ENCODE measurements at regions not wholly inside any gene's neighbourhood (a gene's known extent, or its start where the extent isn't known, plus 50 kb on each side); places are given as distances from the start of the nearest gene placed in this dataset.

DNA sequence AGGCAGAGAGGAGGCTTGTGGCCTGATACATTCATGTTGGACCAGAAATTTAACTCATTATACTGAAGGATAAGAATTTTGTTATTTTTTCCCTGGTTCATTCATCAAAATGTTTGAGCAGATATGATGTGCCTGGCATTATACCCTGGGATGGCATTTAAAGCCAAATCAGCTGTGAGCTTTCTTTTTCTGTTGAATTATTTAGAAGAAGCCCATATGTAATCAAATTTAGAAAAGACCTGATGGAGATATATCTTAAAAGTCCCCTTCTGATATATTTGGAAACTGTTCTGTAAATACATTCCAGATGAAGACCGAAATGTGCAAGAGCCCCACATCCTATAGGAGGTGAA lies 743.1 kb upstream of the HS6ST1 start:
- Histone ChIP-seq H3K27me3 (ENCODE audit: insufficient read depth, poor library complexity, severe bottlenecking) (no peaks in the 10 kb centered on the region), H3K4me3 (replicated peaks; ENCODE audit: insufficient read depth, low read length) (no peak overlapping the region), H3K27ac (replicated peaks) (no peak overlapping the region)
- TF ChIP-seq SPI1 (IDR thresholded peaks at IDR 0.05; ENCODE audit: borderline replicate concordance, low read depth) (no peak), POLR2AphosphoS5 (IDR thresholded peaks at IDR 0.05; ENCODE audit: low read depth) (no peak), GABPA (IDR thresholded peaks at IDR 0.05; ENCODE audit: low read depth) (no peak)
- TF ChIP-seq, protein P1, sequence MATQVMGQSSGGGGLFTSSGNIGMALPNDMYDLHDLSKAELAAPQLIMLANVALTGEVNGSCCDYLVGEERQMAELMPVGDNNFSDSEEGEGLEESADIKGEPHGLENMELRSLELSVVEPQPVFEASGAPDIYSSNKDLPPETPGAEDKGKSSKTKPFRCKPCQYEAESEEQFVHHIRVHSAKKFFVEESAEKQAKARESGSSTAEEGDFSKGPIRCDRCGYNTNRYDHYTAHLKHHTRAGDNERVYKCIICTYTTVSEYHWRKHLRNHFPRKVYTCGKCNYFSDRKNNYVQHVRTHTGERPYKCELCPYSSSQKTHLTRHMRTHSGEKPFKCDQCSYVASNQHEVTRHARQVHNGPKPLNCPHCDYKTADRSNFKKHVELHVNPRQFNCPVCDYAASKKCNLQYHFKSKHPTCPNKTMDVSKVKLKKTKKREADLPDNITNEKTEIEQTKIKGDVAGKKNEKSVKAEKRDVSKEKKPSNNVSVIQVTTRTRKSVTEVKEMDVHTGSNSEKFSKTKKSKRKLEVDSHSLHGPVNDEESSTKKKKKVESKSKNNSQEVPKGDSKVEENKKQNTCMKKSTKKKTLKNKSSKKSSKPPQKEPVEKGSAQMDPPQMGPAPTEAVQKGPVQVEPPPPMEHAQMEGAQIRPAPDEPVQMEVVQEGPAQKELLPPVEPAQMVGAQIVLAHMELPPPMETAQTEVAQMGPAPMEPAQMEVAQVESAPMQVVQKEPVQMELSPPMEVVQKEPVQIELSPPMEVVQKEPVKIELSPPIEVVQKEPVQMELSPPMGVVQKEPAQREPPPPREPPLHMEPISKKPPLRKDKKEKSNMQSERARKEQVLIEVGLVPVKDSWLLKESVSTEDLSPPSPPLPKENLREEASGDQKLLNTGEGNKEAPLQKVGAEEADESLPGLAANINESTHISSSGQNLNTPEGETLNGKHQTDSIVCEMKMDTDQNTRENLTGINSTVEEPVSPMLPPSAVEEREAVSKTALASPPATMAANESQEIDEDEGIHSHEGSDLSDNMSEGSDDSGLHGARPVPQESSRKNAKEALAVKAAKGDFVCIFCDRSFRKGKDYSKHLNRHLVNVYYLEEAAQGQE (IDR thresholded peaks at IDR 0.05; ENCODE audit: insufficient replicate concordance, low read depth), result no peak
- TF ChIP-seq, protein P2, sequence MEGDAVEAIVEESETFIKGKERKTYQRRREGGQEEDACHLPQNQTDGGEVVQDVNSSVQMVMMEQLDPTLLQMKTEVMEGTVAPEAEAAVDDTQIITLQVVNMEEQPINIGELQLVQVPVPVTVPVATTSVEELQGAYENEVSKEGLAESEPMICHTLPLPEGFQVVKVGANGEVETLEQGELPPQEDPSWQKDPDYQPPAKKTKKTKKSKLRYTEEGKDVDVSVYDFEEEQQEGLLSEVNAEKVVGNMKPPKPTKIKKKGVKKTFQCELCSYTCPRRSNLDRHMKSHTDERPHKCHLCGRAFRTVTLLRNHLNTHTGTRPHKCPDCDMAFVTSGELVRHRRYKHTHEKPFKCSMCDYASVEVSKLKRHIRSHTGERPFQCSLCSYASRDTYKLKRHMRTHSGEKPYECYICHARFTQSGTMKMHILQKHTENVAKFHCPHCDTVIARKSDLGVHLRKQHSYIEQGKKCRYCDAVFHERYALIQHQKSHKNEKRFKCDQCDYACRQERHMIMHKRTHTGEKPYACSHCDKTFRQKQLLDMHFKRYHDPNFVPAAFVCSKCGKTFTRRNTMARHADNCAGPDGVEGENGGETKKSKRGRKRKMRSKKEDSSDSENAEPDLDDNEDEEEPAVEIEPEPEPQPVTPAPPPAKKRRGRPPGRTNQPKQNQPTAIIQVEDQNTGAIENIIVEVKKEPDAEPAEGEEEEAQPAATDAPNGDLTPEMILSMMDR (IDR thresholded peaks at IDR 0.05; ENCODE audit: insufficient read depth, low read length), result no peak
- DNase-seq (ENCODE audit: low read depth in 1 of 2, low spot score in 1 of 2), result no peak

DNA sequence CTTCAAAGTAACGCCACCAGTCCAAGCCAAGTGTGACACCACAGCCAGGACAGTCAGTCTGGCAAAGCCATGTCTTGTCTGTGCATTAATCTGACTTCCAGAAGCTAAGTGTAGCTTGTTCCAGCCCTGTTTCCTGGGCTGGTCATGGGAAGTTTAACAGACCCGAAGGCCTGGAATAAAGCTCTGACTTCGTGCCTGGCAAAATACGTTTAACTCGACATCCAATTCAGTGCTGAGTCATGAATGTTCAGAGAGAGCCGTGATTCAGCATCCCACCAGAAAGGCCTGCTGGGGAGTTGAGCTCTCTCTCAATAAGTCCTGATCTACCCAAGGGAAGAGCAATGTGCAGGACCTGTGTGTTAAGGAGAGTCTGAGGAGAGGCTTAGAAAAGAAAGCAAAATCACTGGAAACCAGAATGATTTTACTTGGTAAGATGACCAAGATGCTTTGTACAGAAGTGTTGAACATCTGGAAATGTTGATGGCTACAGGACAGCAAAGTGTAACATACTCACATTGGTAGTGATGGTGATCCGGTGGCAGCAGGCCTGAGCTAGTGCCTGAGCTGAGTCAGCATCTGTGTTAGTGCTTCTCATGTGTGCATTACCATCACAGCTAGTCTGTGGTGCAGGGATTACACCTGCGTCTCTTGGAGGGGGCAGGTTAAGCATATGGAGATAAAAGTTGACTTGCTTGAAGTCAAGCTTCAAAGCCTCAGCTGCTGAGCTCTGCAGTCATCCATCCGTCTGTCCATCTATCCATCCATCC lies 743.7 kb upstream of the HS6ST1 start:
- no peak for TF ChIP-seq GABPA (IDR thresholded peaks at IDR 0.05; ENCODE audit: low read depth)
- TF ChIP-seq, protein P1 (IDR thresholded peaks at IDR 0.05; ENCODE audit: insufficient replicate concordance, low read depth), result no peak
- TF ChIP-seq, protein P2 (IDR thresholded peaks at IDR 0.05; ENCODE audit: insufficient read depth, low read length), result no peak
- TF ChIP-seq POLR2AphosphoS5 (IDR thresholded peaks at IDR 0.05; ENCODE audit: low read depth), result no peak
- TF ChIP-seq SPI1 (IDR thresholded peaks at IDR 0.05; ENCODE audit: borderline replicate concordance, low read depth), result no peak
- no peaks in the 10 kb centered on the region for H3K27me3 ChIP-seq (ENCODE audit: insufficient read depth, poor library complexity, severe bottlenecking)
- no peak for DNase-seq (ENCODE audit: low read depth in 1 of 2, low spot score in 1 of 2)
- H3K27ac ChIP-seq (replicated peaks), result no peak overlapping the region
- H3K4me3 ChIP-seq (replicated peaks; ENCODE audit: insufficient read depth, low read length), result no peak overlapping the region

DNA sequence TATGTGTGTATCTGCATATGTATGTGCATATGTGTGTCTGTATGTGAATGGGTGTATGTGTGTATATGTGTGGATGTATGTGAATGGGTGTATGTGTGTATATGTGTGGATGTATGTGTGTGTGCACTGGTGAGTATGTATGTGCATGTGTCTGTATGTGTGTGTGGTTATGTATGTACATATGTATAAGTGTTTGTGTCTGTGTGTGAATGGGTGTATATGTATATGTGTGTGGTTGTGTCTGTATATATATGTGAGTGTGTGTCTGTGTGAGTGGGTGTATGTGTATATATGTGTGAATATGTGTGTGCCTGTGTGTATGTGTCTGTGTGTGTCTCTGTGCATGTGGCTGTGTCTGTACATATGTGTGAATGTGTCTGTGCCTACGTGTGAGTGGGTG lies 748.4 kb upstream of the HS6ST1 start:
- no peak for DNase-seq (ENCODE audit: low read depth in 1 of 2, low spot score in 1 of 2)
- H3K27me3 ChIP-seq (ENCODE audit: insufficient read depth, poor library complexity, severe bottlenecking), result peaks cover 2% of the 10 kb centered on the region
- TF ChIP-seq SPI1 (IDR thresholded peaks at IDR 0.05; ENCODE audit: borderline replicate concordance, low read depth) (no peak), POLR2AphosphoS5 (IDR thresholded peaks at IDR 0.05; ENCODE audit: low read depth) (no peak), GABPA (IDR thresholded peaks at IDR 0.05; ENCODE audit: low read depth) (no peak)
- TF ChIP-seq, protein P2 (IDR thresholded peaks at IDR 0.05; ENCODE audit: insufficient read depth, low read length), result no peak
- TF ChIP-seq, protein P1 (IDR thresholded peaks at IDR 0.05; ENCODE audit: insufficient replicate concordance, low read depth), result no peak

More for the DNA sequence above, 748.4 kb upstream of the HS6ST1 start:
- Histone ChIP-seq H3K27ac (replicated peaks) (no peak overlapping the region), H3K4me3 (replicated peaks; ENCODE audit: insufficient read depth, low read length) (no peak overlapping the region)

Measured in HL-60 (cell line).